ENCODE measurements at regions not wholly inside any gene's neighbourhood (a gene's known extent, or its start where the extent isn't known, plus 50 kb on each side); places are given as distances from the start of the nearest gene placed in this dataset.

DNA sequence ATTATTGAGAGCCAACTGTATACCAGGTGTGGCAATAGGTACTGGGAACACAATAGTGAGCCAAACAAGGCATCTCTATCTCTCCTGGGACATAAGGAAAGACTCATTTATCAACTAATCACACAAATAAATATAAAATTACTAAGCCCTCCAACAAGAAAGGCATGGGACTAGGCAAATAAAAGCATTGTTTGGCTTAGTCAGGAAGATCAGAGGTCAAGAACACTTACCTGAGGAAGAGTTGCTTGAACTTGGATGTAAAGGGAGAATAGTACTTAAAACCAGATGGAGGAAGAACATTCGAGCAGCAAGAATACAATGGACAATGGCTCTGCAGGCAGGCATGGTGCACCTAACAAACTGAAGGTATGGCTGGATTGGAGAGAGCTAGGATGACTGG, 300.7 kb downstream of the WDR72 start:
- 100% methylated on average over 1 of the region's 1 CpG for WGBS (ENCODE audit: insufficient coverage)
- no peaks in the 10 kb centered on the region for H3K79me2 ChIP-seq (ENCODE audit: insufficient read depth, low read length)
- TF ChIP-seq, protein P1, sequence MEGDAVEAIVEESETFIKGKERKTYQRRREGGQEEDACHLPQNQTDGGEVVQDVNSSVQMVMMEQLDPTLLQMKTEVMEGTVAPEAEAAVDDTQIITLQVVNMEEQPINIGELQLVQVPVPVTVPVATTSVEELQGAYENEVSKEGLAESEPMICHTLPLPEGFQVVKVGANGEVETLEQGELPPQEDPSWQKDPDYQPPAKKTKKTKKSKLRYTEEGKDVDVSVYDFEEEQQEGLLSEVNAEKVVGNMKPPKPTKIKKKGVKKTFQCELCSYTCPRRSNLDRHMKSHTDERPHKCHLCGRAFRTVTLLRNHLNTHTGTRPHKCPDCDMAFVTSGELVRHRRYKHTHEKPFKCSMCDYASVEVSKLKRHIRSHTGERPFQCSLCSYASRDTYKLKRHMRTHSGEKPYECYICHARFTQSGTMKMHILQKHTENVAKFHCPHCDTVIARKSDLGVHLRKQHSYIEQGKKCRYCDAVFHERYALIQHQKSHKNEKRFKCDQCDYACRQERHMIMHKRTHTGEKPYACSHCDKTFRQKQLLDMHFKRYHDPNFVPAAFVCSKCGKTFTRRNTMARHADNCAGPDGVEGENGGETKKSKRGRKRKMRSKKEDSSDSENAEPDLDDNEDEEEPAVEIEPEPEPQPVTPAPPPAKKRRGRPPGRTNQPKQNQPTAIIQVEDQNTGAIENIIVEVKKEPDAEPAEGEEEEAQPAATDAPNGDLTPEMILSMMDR (IDR thresholded peaks at IDR 0.05) = no peak
- H3K36me3 ChIP-seq (replicated peaks in 1 of 2; ENCODE audit: control insufficient read depth in 1 of 2, insufficient read depth in 2 of 2, low read length in 2 of 2) = no peaks in the 10 kb centered on the region
- H3K27me3 Mint-ChIP-seq (ENCODE audit: low read depth in 3 of 3) = no peaks in the 10 kb centered on the region
- DNase-seq = no peak
- H3K4me1 ChIP-seq (ENCODE audit: control insufficient read depth in 1 of 2, insufficient read depth in 2 of 2, low read length in 2 of 2) = no peaks in the 10 kb centered on the region
- no peak overlapping the region for H3K9ac ChIP-seq (ENCODE audit: insufficient read depth, low read length, poor library complexity, severe bottlenecking)
- H3K27ac ChIP-seq (ENCODE audit: low read depth in 1 of 2, low read length in 2 of 2) = no peak overlapping the region
- peaks cover 0 to 15% (median 4%) of the 10 kb centered on the region in 7 donors for H3K9me3 Mint-ChIP-seq
- H3K27ac Mint-ChIP-seq = no peak overlapping the region
- no peaks in the 10 kb centered on the region for H3K4me1 Mint-ChIP-seq
- H3K4me2 ChIP-seq (replicated peaks; ENCODE audit: extremely low read depth, low read length, poor library complexity, severe bottlenecking) = no peak overlapping the region
- H2AFZ ChIP-seq (ENCODE audit: insufficient read depth, low read depth, low read length, poor library complexity, severe bottlenecking) = no peak overlapping the region
- H3K36me3 Mint-ChIP-seq = no peaks in the 10 kb centered on the region
- intact Hi-C loops (cut with micrococcal nuclease) = no loop called here
- no peak overlapping the region for H3K4me3 ChIP-seq (replicated peaks in 1 of 3; ENCODE audit: low read depth in 2 of 3, low read length in 3 of 3)
- H4K20me1 ChIP-seq (ENCODE audit: insufficient read depth, low read length) = no peaks in the 10 kb centered on the region
- H3K9me3 ChIP-seq (replicated peaks in 1 of 2; ENCODE audit: control insufficient read depth in 1 of 2, insufficient read depth in 1 of 2, low read length in 2 of 2) = peaks cover 0 to 3% of the 10 kb centered on the region in 2 donors
- H3K27me3 ChIP-seq (ENCODE audit: control insufficient read depth in 2 of 2, insufficient read depth in 2 of 2, low read length in 2 of 2) = no peaks in the 10 kb centered on the region
- H3K4me3 Mint-ChIP-seq = no peak overlapping the region

DNA sequence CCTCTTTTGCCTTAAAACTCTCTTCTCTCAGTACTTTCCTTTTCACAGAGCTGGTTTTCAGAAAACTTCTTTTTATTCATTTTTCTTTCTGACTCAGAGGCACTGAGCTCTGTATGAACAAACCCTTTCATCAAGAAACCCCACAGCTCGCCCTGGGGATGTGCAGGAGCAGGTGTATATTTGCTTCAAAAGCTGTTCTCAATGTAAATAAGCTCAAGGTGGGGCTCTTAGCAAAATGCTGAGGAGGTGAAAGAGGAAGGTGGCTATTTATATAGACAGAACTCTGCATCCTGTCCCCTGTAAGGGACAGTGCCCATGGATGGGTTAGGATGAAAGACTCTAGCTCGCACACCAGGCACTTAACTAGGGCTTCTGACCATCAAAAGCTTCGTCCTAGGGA, 302.0 kb downstream of the WDR72 start:
- TF ChIP-seq, protein P1 (IDR thresholded peaks at IDR 0.05) = no peak
- Mint-ChIP-seq H3K4me3 (no peak overlapping the region), H3K27ac (no peak overlapping the region), H3K36me3 (no peaks in the 10 kb centered on the region), H3K4me1 (no peaks in the 10 kb centered on the region), H3K9me3 (peaks cover 0 to 14% (median 4%) of the 10 kb centered on the region in 7 donors), H3K27me3 (ENCODE audit: low read depth in 3 of 3) (no peaks in the 10 kb centered on the region)
- H3K79me2 ChIP-seq (ENCODE audit: insufficient read depth, low read length) = no peaks in the 10 kb centered on the region
- H3K9me3 ChIP-seq (replicated peaks in 1 of 2; ENCODE audit: control insufficient read depth in 1 of 2, insufficient read depth in 1 of 2, low read length in 2 of 2) = peaks cover 0 to 3% of the 10 kb centered on the region in 2 donors
- intact Hi-C loops (cut with micrococcal nuclease) = no loop called here
- H3K9ac ChIP-seq (ENCODE audit: insufficient read depth, low read length, poor library complexity, severe bottlenecking) = no peak overlapping the region
- H3K27ac ChIP-seq (ENCODE audit: low read depth in 1 of 2, low read length in 2 of 2) = no peak overlapping the region
- H3K27me3 ChIP-seq (ENCODE audit: control insufficient read depth in 2 of 2, insufficient read depth in 2 of 2, low read length in 2 of 2) = no peaks in the 10 kb centered on the region
- H2AFZ ChIP-seq (ENCODE audit: insufficient read depth, low read depth, low read length, poor library complexity, severe bottlenecking) = no peak overlapping the region
- H3K4me2 ChIP-seq (replicated peaks; ENCODE audit: extremely low read depth, low read length, poor library complexity, severe bottlenecking) = no peak overlapping the region
- no peaks in the 10 kb centered on the region for H3K36me3 ChIP-seq (replicated peaks in 1 of 2; ENCODE audit: control insufficient read depth in 1 of 2, insufficient read depth in 2 of 2, low read length in 2 of 2)
- H3K4me1 ChIP-seq (ENCODE audit: control insufficient read depth in 1 of 2, insufficient read depth in 2 of 2, low read length in 2 of 2) = no peaks in the 10 kb centered on the region
- no peak for DNase-seq
- H4K20me1 ChIP-seq (ENCODE audit: insufficient read depth, low read length) = no peaks in the 10 kb centered on the region
- no peak overlapping the region for H3K4me3 ChIP-seq (replicated peaks in 1 of 3; ENCODE audit: low read depth in 2 of 3, low read length in 3 of 3)
- WGBS (ENCODE audit: insufficient coverage) = no CpG with 5 or more reads among the region's 3 CpGs

Data from CD14-positive monocyte (primary cell).